COLO668 (cell line): ENCODE measurements at regions not wholly inside any gene's neighbourhood (a gene's known extent, or its start where the extent isn't known, plus 50 kb on each side); places are given as distances from the start of the nearest gene placed in this dataset.
"Not testable (repeated sequence)": the region's sequence is repeated elsewhere in the genome, so short reads cannot be mapped to it uniquely, and the experiment has no call there.

Source experiments
- DNase-seq: peaks from one replicate; lab custom pipeline; 2025; ENCODE audit not compliant: unreplicated experiment; lab: John Stamatoyannopoulos, UW

DNA sequence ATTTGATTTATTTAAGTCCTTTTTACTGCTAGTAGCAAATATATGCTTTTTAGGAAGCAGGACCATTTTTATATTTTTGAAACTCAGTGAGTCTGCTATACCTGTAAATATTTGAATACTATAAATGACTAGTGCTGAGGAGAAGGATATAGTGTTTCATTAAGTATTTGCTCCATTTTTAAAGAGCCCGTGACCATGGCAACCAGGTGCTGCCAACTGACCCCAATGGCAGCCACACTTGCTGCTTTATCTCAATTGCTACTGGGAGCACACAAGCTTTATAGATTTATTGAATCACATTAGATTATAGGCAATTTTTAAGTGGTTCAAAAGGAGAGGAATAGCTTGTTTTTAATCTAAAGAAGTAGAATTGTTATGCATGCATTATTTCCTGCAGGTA, 142.0 kb downstream of the SCG2 start:
- DNase-seq = peak; percentile 28

DNA sequence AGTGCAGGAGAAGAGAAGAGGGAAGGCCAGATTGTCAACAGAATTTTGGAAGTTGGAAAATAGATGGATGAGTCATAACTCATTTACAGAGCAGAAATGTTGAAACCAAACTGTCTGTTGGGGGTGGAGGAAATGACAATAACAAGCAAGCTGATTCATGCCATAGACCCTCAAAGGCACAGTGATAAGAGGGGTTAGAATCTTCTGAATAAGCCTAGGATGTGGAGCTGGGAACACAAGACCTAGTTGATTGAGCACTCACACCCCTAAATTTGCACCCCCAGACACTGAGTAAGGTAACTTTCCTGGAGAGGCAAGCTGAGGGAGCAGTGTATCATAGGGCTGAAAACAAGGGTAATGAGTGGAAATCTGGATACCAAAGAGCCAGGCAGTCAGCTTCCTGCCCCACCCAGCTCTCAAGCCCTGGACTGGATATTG, 141.4 kb downstream of the SCG2 start:
- no peak for DNase-seq

- DNase-seq = no peak
These were observed 138.1 kb downstream of the SCG2 start for GRCh38 chr2:223464071-223464470.

DNA sequence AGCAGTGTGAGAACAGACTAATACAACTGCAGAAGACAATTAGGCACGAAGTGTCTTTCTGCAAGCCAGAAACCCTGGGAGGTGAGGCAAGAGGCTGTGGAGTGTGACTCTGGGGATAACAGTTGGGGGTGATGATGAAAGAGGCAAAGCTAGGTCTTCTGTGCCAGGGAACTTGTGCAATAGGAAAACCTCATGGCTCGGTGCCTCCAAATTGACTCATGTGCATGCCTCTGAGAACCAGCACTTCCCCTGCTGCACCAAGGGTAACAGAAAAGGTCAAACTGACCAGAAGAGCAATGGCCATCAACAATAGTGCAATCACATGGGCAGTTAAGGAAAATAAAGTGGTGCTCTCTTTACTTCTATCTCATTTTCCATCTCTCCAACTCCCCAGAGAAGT, 136.4 kb downstream of the SCG2 start:
- no peak for DNase-seq

DNA sequence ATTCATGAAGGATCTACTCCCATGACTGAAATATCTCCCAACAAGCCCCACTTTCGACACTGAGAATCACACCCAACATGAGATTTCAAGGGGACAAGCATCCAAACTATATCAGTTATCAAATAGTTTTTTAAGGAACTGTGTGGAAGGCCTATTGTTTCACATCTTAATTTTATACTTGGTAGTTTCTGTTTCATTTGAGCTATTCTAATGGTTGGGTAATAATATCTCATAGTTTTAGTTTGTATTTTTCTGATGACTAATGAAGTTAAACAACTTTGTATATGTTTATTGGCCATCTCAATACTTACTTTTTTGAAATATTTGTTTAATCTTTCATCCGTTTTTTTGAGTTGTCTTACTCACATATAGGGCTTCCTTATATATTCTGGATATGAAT, 135.0 kb downstream of the SCG2 start:
- no peak for DNase-seq

DNA sequence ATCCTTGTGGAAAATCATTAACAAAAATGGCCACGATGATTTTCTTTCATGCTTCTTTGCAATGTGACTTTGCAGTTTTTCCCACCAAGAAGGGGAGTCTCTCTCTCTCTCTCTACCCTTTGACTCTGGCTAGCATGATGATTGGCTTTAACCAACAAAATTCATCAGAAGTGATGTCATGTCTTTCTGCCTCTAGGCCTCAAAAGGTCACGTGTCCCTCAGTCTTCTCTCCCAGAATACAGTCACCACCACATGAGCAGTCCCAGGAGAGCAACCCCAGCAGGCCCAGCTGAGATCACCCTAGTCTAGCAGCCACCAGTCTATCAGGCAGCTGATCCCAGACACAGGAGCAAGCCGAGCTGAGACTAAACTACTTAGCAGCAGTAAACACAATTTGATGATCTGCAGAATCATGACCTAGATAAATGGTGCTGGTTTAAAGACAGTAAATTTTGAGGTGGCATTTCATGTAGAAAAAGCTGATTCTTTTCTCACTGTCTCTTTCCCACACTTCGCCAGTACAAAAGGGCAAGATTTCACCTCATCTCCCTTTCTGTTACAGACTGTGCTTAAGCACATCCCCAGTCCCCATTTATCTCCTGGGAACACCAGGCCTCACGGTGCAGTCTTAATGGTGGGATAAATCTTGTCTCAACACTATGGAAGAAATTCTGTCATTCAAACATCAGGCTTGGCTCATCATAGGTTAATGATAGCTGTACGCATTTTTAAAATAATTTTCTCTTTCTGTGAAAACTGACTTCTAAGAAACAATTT, 132.7 kb downstream of the SCG2 start:
- DNase-seq = no peak

DNA sequence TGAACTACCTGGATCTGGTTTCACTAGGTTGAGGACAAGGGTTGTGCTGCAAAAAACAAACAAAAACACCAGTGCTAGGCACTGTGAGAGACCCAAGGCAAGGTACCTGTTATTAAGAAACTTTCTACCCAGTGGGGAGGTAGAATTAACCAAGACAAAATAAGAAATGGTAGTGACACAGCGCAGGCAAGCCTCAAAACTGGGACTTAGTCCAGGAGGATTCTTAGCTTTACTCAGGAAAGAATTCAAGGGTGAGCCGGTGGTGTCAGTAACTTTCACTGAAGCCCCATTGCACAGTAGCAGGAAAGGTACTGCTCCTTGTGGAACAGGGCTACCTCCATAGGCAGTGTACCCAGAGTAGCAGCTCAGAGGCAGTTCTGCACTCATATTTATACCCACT, 131.6 kb downstream of the SCG2 start:
- DNase-seq = no peak

- DNase-seq = no peak
These were observed 129.4 kb downstream of the SCG2 start for GRCh38 chr2:223472771-223473170.

GRCh38 chr2:223474893-223475292, 127.3 kb downstream of the SCG2 start:
- DNase-seq = no peak

- no peak for DNase-seq
These were observed 126.3 kb downstream of the SCG2 start for GRCh38 chr2:223475901-223476300.

GRCh38 chr2:223477318-223477717, 124.8 kb downstream of the SCG2 start:
- DNase-seq = no peak

GRCh38 chr2:223481486-223481885, 120.7 kb downstream of the SCG2 start:
- no peak for DNase-seq

DNA sequence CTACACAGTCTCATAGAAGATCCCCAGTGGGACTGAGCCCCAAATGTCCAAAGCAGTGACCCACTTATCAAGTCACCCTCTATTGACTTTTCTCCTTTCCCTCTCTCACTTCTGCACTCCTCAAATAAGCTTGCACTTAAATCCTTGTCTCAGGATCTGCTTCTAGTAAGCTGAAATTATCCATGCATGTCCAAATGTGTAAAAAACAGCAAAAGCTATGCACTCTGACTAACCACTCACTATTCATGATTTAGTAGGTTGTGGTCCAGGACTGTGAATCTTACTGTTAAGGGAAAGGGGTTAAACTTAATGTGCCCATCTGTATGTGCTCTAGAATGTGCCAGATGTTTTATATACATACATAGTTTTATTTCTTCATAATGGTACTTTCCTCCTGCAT, 115.4 kb downstream of the SCG2 start:
- no peak for DNase-seq

GRCh38 chr2:223487214-223487846, 114.8 kb downstream of the SCG2 start:
- no peak for DNase-seq

DNA sequence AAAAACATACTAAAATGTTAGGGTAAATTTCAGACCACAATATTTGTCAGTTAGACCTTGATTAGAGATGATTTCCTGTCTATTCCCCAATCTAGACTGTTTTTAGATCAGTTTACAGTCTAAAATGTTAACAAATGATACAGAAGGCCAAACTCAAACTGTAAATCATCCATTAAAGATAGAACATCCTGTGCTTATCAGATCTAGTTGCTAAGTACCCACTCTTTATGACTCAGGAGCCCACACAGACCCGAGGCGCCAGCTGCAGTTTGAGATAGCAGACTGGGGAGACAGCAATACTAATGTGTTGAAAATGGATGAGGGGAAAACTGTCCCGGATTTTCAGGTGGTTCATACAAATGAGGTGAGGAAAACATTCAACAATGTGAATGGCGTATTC, 113.3 kb downstream of the SCG2 start:
- DNase-seq = peak; percentile 52

DNA sequence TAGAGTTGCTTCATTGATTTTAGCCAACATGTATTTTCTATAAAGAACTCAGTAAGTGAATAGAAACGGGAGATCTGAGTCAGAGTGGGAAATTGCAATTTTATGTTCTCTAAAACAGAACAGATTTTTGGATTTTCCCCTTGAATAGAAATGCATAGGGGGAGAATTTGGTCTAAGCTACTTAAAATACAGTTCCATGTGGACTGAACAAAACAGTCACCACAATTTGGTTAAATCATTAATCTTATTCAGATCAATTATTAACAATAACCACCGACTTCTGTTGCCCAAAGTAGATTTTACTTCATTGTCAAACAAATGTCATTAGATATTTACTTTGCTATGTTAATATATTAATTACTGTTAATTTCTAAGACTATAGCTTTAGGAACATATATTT, 107.7 kb downstream of the SCG2 start:
- no peak for DNase-seq

- no peak for DNase-seq
These were observed 107.2 kb downstream of the SCG2 start for GRCh38 chr2:223494942-223495341.

DNA sequence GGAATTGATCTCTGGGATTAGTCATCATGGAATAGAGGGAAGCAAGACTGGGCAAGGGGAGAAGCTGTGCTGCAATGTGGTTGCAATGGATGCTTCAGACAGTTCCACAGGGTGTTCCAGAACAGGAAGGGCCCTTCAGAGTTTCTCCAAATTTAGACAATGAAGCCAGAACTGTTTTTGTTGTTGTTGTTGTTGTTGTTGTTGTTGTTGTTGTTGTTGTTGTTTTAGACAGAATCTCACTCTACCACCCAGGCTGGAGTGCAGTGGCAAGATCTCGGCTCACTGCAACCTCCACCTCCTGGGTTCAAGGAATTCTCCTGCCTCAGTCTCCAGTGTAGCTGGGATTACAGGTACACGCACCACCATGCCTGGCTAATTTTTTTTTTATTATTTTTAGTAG, 105.3 kb downstream of the SCG2 start:
- DNase-seq = not testable (repeated sequence)

GRCh38 chr2:223500709-223501108, 101.5 kb downstream of the SCG2 start:
- no peak for DNase-seq

GRCh38 chr2:223501641-223502040, 100.5 kb downstream of the SCG2 start:
- DNase-seq = no peak

DNA sequence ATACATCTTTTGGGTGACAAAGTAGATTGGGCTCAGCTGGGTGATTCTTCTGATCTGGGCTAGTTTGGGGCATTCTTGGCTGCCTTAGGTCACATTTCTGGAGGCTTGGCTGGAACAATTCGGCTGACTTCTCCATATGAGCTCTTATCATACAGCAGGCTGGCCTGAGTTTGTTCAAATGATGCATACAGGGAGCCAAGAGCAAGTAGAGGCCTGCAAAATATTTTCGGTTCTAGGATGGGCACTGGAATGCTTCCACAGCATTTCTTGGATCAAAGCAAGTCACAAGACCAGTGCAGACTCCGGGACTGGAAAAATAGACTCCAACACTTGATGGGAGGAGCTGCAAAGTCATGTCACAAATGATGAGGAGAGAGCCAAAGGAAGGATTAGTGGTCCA, 98.4 kb downstream of the SCG2 start:
- no peak for DNase-seq

DNA sequence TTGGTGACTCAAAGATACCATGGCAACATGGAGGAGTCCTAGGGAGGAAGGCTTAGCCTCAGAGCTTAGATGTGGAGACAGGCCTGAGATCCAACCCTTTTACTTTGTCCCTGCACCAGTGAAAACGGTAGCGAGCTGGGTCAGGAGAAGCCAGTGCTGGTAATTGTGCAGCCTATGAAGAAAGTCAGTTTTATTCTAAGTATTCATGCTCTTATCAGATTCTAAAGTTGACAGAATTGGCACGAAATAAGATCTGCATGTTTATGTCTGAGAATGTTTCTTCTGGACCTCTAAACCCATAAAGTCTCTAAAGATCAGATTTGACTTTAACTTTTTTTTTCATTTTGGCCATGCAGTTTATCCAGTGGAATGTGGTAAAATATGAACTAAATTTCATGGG, 93.8 kb downstream of the SCG2 start:
- DNase-seq = no peak

DNA sequence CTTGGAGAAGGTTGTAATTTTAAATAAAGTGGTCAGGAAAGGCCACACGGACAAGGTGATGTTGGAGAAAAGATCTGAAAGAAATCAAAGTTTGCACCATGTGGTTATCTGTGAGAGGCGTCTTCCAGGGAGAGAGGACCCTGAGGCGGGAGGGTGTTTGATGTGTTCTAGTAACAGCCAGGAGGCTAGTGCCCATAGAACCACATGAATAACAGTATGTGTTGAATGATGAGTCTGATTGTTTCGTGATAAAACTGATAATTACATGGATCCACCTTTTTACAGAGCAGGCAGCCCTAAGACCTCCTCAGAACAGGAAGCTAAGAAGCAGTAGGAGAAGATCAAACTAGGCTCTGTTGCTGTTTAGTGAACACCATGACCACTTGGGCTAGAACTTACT, 91.4 kb downstream of the SCG2 start:
- DNase-seq = no peak
